H9 (cell line): ENCODE measurements at regions not wholly inside any gene's neighbourhood (a gene's known extent, or its start where the extent isn't known, plus 50 kb on each side); places are given as distances from the start of the nearest gene placed in this dataset.
A peak's percentile ranks its signal among the peaks of the same experiment; 100 is the strongest.

ENCODE experiments used
- DNase-seq: peaks from one replicate; pipeline ENCODE4 v3.0.0-alpha.2; 2017
- H2AFZ ChIP-seq: one replicate; pipeline ENCODE4 v1.6.1; 2013; ENCODE audit warnings: mild to moderate bottlenecking, low read length, control low read depth, moderate library complexity
- H2AK5ac ChIP-seq: 2 replicates; pipeline ENCODE4 v1.6.1; 2013; ENCODE audit warnings: low read length, control low read depth, mixed read lengths; ENCODE audit not compliant: insufficient read length
- H2BK120ac ChIP-seq: one replicate; pipeline ENCODE4 v1.6.1; 2013; ENCODE audit warnings: low read depth, mild to moderate bottlenecking, low read length, control low read depth, inconsistent platforms; ENCODE audit not compliant: poor library complexity, severe bottlenecking
- H2BK12ac ChIP-seq: 2 replicates; pipeline ENCODE4 v1.6.1; 2013; ENCODE audit warnings: low read length, control low read depth, mixed read lengths, low read depth; ENCODE audit not compliant: insufficient read length
- H2BK15ac ChIP-seq: 2 replicates; pipeline ENCODE4 v1.6.1; 2013; ENCODE audit warnings: low read depth, low read length, control low read depth
- H2BK20ac ChIP-seq: one replicate; pipeline ENCODE4 v1.6.1; 2013; ENCODE audit warnings: low read depth, mild to moderate bottlenecking, low read length, control low read depth, inconsistent platforms; ENCODE audit not compliant: poor library complexity, severe bottlenecking
- H2BK5ac ChIP-seq: 2 replicates; pipeline ENCODE4 v1.6.1; 2013; ENCODE audit warnings: low read length, control low read depth, mixed read lengths; ENCODE audit not compliant: insufficient read length
- H3K14ac ChIP-seq: 2 replicates; pipeline ENCODE4 v1.6.1; 2013; ENCODE audit warnings: low read length, control low read depth; ENCODE audit not compliant: insufficient read depth
- H3K18ac ChIP-seq: 2 replicates; pipeline ENCODE4 v1.6.1; 2013; ENCODE audit warnings: low read depth, mild to moderate bottlenecking, mixed read lengths, low read length, control low read depth; ENCODE audit not compliant: insufficient read length
- H3K23ac ChIP-seq: 2 replicates; pipeline ENCODE4 v1.6.1; 2013; ENCODE audit warnings: low read length, control low read depth, mixed read lengths, low read depth; ENCODE audit not compliant: insufficient read length
- H3K23me2 ChIP-seq: 2 replicates; pipeline ENCODE4 v1.6.1; 2013; ENCODE audit warnings: low read depth, mild to moderate bottlenecking, mixed read lengths, low read length, control low read depth; ENCODE audit not compliant: insufficient read length, poor library complexity, severe bottlenecking
- H3K27ac ChIP-seq: 2 replicates; pipeline ENCODE4 v1.5.1; 2013; ENCODE audit warnings: low read length, control low read depth, mixed read lengths, low read depth; ENCODE audit not compliant: insufficient read length
- H3K27me3 ChIP-seq: 2 replicates; pipeline ENCODE4 v1.6.1; 2013; ENCODE audit warnings: low read length, control low read depth, inconsistent platforms; ENCODE audit not compliant: insufficient read depth
- H3K4ac ChIP-seq: 2 replicates; pipeline ENCODE4 v1.6.1; 2013; ENCODE audit warnings: low read depth, mild to moderate bottlenecking, control low read depth, inconsistent platforms, low read length, moderate library complexity
- H3K4me1 ChIP-seq: 2 replicates; pipeline ENCODE4 v1.6.1; 2013; ENCODE audit warnings: low read length, control low read depth, inconsistent platforms; ENCODE audit not compliant: insufficient read depth
- H3K4me2 ChIP-seq: 2 replicates; pipeline ENCODE4 v1.6.1; 2013; ENCODE audit warnings: low read length, control low read depth, mixed read lengths; ENCODE audit not compliant: insufficient read length, insufficient read depth
- H3K56ac ChIP-seq: 2 replicates; pipeline ENCODE4 v1.6.1; 2013; ENCODE audit warnings: low read depth, mild to moderate bottlenecking, mixed read lengths, low read length, control low read depth; ENCODE audit not compliant: insufficient read length
- H3K79me1 ChIP-seq: 2 replicates; pipeline ENCODE4 v1.6.1; 2013; ENCODE audit warnings: low read depth, mild to moderate bottlenecking, moderate library complexity, low read length, control low read depth, inconsistent platforms; ENCODE audit not compliant: insufficient read depth, poor library complexity, severe bottlenecking
- H3K79me2 ChIP-seq: 2 replicates; pipeline ENCODE4 v1.6.1; 2013; ENCODE audit warnings: low read length, control low read depth, inconsistent platforms; ENCODE audit not compliant: insufficient read depth
- H3K9ac ChIP-seq: 2 replicates; pipeline ENCODE4 v1.6.1; 2013; ENCODE audit warnings: low read length, control low read depth, mixed read lengths; ENCODE audit not compliant: insufficient read length; ENCODE audit errors: extremely low read depth
- H3K9me3 ChIP-seq: one replicate; pipeline ENCODE4 v1.6.1; 2013; ENCODE audit warnings: low read depth, low read length, inconsistent platforms; ENCODE audit not compliant: control insufficient read depth
- H3T11ph ChIP-seq: one replicate; pipeline ENCODE4 v1.6.1; 2013; ENCODE audit warnings: mild to moderate bottlenecking, low read length, control low read depth, inconsistent platforms
- H4K20me1 ChIP-seq: one replicate; pipeline ENCODE4 v1.6.1; 2013; ENCODE audit not compliant: control insufficient read depth, insufficient read length, insufficient read depth
- H4K5ac ChIP-seq: 2 replicates; pipeline ENCODE4 v1.6.1; 2013; ENCODE audit warnings: low read depth, mild to moderate bottlenecking, mixed read lengths, low read length, control low read depth; ENCODE audit not compliant: insufficient read length
- H4K8ac ChIP-seq: replicated peaks from 2 replicates; pipeline ENCODE4 v1.6.1; 2013; ENCODE audit warnings: low read length, control low read depth, mixed read lengths, low read depth; ENCODE audit not compliant: insufficient read length
- H4K91ac ChIP-seq: 2 replicates; pipeline ENCODE4 v1.6.1; 2013; ENCODE audit warnings: low read depth, mild to moderate bottlenecking, moderate library complexity, mixed read lengths, low read length, control low read depth; ENCODE audit not compliant: insufficient read length
- H3K27ac Mint-ChIP-seq, 3 experiments: 2 replicates in 2 of 3; 3 replicates in 1 of 3; pipeline ENCODE4 v1.8.0; 2020 to 2021; ENCODE audit warnings: mixed read lengths in 3 of 3, mild to moderate bottlenecking in 1 of 3, moderate library complexity in 1 of 3
- H3K27me3 Mint-ChIP-seq: 2 replicates; pipeline ENCODE4 v1.8.0; 2021; ENCODE audit warnings: low read depth, mild to moderate bottlenecking, moderate library complexity, mixed read lengths
- H3K36me3 Mint-ChIP-seq, 3 experiments: 2 replicates in 2 of 3; 3 replicates in 1 of 3; pipeline ENCODE4 v1.8.0; 2020 to 2021; ENCODE audit warnings: low read depth in 3 of 3, mixed read lengths in 3 of 3; ENCODE audit not compliant: insufficient read depth in 1 of 3
- H3K4me1 Mint-ChIP-seq, 2 experiments: 2 replicates each; pipeline ENCODE4 v1.8.0; 2020; ENCODE audit warnings: mixed read lengths in 2 of 2
- H3K4me3 Mint-ChIP-seq, 2 experiments: 2 replicates in 1 of 2; 3 replicates in 1 of 2; pipeline ENCODE4 v1.8.0; 2020 to 2021; ENCODE audit warnings: mild to moderate bottlenecking in 2 of 2, mixed read lengths in 2 of 2, moderate library complexity in 1 of 2
- H3K9me3 Mint-ChIP-seq, 2 experiments: 2 replicates in 1 of 2; 3 replicates in 1 of 2; pipeline ENCODE4 v1.8.0; 2020; ENCODE audit warnings: mild to moderate bottlenecking in 2 of 2, mixed read lengths in 2 of 2, moderate library complexity in 1 of 2
- WGBS: extraction: QIAGEN DNeasy Blood & Tissue Kit; methylation state at CpG from one replicate; pipeline ENCODE4 v1.1.7; 2013; ENCODE audit warnings: missing lambda C conversion rate, low lambda C conversion rate, mixed read lengths; ENCODE audit not compliant: insufficient read length; ENCODE audit errors: extremely low coverage; 5-methylcytosine and 5-hydroxymethylcytosine counted together
- TF ChIP-seq, protein P1 (sequence below): fragments of 200-600 bp; sonication (generic); conservative IDR thresholded peaks from 3 replicates; pipeline ENCODE4 v1.8.0; 2021; ENCODE audit warnings: antibody characterized with exemption, mild to moderate bottlenecking

DNA sequence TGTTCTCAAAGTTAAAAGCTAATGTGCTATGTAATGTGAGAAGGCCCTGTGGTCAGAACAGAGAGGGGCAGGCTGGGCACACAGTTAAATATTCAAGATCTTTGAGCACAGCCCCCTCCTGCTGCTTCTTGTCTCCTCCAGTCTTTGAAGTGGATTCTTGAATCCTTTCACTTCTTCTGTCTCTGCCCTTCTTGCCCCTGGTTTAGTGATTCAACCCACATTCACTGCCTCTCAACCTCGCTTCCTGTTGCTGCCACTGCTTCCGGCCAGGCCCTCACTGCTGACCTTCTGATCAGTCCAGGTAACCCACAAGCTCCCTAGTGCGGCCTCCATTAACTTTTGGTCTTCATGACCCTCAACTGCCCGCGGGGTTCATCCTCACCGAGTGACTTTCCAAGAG is 417.3 kb upstream of the NOX3 start:
- Histone ChIP-seq H2AK5ac (no peak overlapping the region), H2AFZ (no peak overlapping the region), H2BK120ac (no peak overlapping the region), H3K23ac (no peak overlapping the region), H3K4me2 (no peak overlapping the region), H2BK5ac (no peak overlapping the region), H3K4ac (no peak overlapping the region), H2BK12ac (no peak overlapping the region), H3K23me2 (no peaks in the 10 kb centered on the region), H2BK20ac (no peak overlapping the region), H3K27me3 (no peaks in the 10 kb centered on the region), H3K56ac (no peak overlapping the region), H3K79me2 (no peaks in the 10 kb centered on the region), H4K91ac (no peak overlapping the region), H2BK15ac (no peak overlapping the region), H3K27ac (no peak overlapping the region), H3T11ph (no peak overlapping the region), H3K9ac (no peak overlapping the region), H3K14ac (no peak overlapping the region), H3K4me1 (no peaks in the 10 kb centered on the region), H3K79me1 (no peaks in the 10 kb centered on the region), H3K9me3 (no peaks in the 10 kb centered on the region), H4K20me1 (no peaks in the 10 kb centered on the region), H3K18ac (no peak overlapping the region), H4K8ac (no peak overlapping the region), H4K5ac (no peak overlapping the region)
- H3K4me1 Mint-ChIP-seq = peaks cover 6 to 9% of the 10 kb centered on the region in 2 experiments
- peaks cover 1 to 2% (median 2%) of the 10 kb centered on the region in 3 experiments; a peak in 5 of 7 replicates for H3K36me3 Mint-ChIP-seq
- peak; percentile 34 for DNase-seq
- peaks cover 2 to 3% of the 10 kb centered on the region in 2 experiments; a peak in 2 of 5 replicates for H3K9me3 Mint-ChIP-seq
- no peak overlapping the region for H3K4me3 Mint-ChIP-seq
- no CpG with 5 or more reads among the region's 6 CpGs for WGBS
- no peaks in the 10 kb centered on the region; the same call in 1 of the 2 replicates for H3K27me3 Mint-ChIP-seq
- TF ChIP-seq, protein P1, sequence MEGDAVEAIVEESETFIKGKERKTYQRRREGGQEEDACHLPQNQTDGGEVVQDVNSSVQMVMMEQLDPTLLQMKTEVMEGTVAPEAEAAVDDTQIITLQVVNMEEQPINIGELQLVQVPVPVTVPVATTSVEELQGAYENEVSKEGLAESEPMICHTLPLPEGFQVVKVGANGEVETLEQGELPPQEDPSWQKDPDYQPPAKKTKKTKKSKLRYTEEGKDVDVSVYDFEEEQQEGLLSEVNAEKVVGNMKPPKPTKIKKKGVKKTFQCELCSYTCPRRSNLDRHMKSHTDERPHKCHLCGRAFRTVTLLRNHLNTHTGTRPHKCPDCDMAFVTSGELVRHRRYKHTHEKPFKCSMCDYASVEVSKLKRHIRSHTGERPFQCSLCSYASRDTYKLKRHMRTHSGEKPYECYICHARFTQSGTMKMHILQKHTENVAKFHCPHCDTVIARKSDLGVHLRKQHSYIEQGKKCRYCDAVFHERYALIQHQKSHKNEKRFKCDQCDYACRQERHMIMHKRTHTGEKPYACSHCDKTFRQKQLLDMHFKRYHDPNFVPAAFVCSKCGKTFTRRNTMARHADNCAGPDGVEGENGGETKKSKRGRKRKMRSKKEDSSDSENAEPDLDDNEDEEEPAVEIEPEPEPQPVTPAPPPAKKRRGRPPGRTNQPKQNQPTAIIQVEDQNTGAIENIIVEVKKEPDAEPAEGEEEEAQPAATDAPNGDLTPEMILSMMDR = no peak
- no peak overlapping the region for H3K27ac Mint-ChIP-seq
